ENCODE measurements at regions not wholly inside any gene's neighbourhood (a gene's known extent, or its start where the extent isn't known, plus 50 kb on each side); places are given as distances from the start of the nearest gene placed in this dataset.

DNA sequence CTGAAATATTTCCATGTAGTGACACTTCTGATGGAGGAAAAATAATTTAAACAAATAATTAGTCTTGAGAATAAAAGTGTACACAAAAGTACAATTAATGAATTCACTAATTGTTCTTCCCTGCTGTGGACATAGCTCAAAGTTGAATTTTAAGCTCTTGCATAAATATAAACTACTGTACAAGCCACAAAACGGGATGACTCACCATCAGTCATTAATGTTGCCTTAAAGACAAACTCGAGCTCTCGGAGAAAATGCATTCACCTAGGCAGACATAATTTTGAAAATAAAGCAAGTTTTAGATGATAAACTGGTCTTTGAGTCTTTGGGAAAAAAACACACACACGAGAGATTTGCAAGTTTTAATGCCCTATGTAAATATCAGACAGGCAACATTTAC lies 436.4 kb downstream of the ZNF521 start:
- peaks cover 12% of the 10 kb centered on the region for H3K27me3 Mint-ChIP-seq
- H3K27ac ChIP-seq (ENCODE audit: low read length in 2 of 2), result no peak overlapping the region
- H3K4me2 ChIP-seq (replicated peaks; ENCODE audit: low read depth, low read length, poor library complexity, severe bottlenecking), result no peak overlapping the region
- H3K4me1 Mint-ChIP-seq, result peaks cover 4% of the 10 kb centered on the region
- no peak overlapping the region for H2AFZ ChIP-seq (ENCODE audit: insufficient read depth, low read depth, low read length, poor library complexity, severe bottlenecking)
- ChIA-PET CTCF (no interaction called here), POLR2A (no interaction called here)
- no peak overlapping the region for H3K4me3 Mint-ChIP-seq
- no peaks in the 10 kb centered on the region for H3K79me2 ChIP-seq (ENCODE audit: control insufficient read depth, insufficient read depth, low read length)
- intact Hi-C loops (cut with micrococcal nuclease), result no loop called here
- peaks cover 0 to 2% (median 0%) of the 10 kb centered on the region in 4 experiments for H3K27me3 ChIP-seq (replicated peaks in 1 of 4; ENCODE audit: control extremely low read depth in 1 of 4, control insufficient read depth in 3 of 4, insufficient read depth in 4 of 4, low read length in 3 of 4)
- DNase-seq (no peak), ATAC-seq (ENCODE audit: low read depth) (no peak)
- no peaks in the 10 kb centered on the region for H3K4me1 ChIP-seq (ENCODE audit: control insufficient read depth in 2 of 2, insufficient read depth in 2 of 2, low read length in 2 of 2)
- H3K36me3 ChIP-seq (replicated peaks in 1 of 2; ENCODE audit: control extremely low read depth in 1 of 2, control insufficient read depth in 1 of 2, extremely low read depth in 1 of 2, insufficient read depth in 2 of 2, low read length in 1 of 2), result no peaks in the 10 kb centered on the region
- TF ChIP-seq CTCF (IDR thresholded peaks at IDR 0.05) (no peak), EZH2 (IDR thresholded peaks at IDR 0.05; ENCODE audit: borderline replicate concordance, insufficient read depth, low read depth, low read length, poor library complexity, severe bottlenecking) (no peak)
- H3K9me3 Mint-ChIP-seq (ENCODE audit: insufficient read depth), result no peaks in the 10 kb centered on the region
- no peaks in the 10 kb centered on the region for H4K20me1 ChIP-seq (ENCODE audit: control insufficient read depth, insufficient read depth, low read length, poor library complexity, severe bottlenecking)
- no peak overlapping the region for H3K9ac ChIP-seq (ENCODE audit: low read length)
- WGBS (ENCODE audit: insufficient coverage), result no CpG with 5 or more reads among the region's 4 CpGs
- peaks cover 0 to 3% (median 0%) of the 10 kb centered on the region in 3 donors for H3K9me3 ChIP-seq (ENCODE audit: control extremely low read depth in 1 of 3, control insufficient read depth in 2 of 3, insufficient read depth in 1 of 3, low read length in 2 of 3)
- no peak overlapping the region for H3K4me3 ChIP-seq (ENCODE audit: control extremely low read depth in 1 of 5, extremely low read depth in 1 of 5, insufficient read depth in 1 of 5, low read depth in 2 of 5, low read length in 4 of 5)
- no peak overlapping the region for H3K27ac Mint-ChIP-seq

GRCh38 chr18:24917767-24918166 lies 434.2 kb downstream of the ZNF521 start:
- H4K20me1 ChIP-seq (ENCODE audit: control insufficient read depth, insufficient read depth, low read length, poor library complexity, severe bottlenecking), result no peaks in the 10 kb centered on the region
- DNase-seq (no peak), ATAC-seq (ENCODE audit: low read depth) (no peak)
- Mint-ChIP-seq H3K27ac (no peak overlapping the region), H3K4me3 (no peak overlapping the region), H3K27me3 (peaks cover 5% of the 10 kb centered on the region), H3K4me1 (peaks cover 21% of the 10 kb centered on the region), H3K9me3 (ENCODE audit: insufficient read depth) (no peaks in the 10 kb centered on the region)
- H3K4me3 ChIP-seq (ENCODE audit: control extremely low read depth in 1 of 5, extremely low read depth in 1 of 5, insufficient read depth in 1 of 5, low read depth in 2 of 5, low read length in 4 of 5), result no peak overlapping the region
- TF ChIP-seq EZH2 (IDR thresholded peaks at IDR 0.05; ENCODE audit: borderline replicate concordance, insufficient read depth, low read depth, low read length, poor library complexity, severe bottlenecking) (no peak), CTCF (IDR thresholded peaks at IDR 0.05) (no peak)
- no peaks in the 10 kb centered on the region for H3K27me3 ChIP-seq (replicated peaks in 1 of 4; ENCODE audit: control extremely low read depth in 1 of 4, control insufficient read depth in 3 of 4, insufficient read depth in 4 of 4, low read length in 3 of 4)
- peaks cover 0 to 3% (median 0%) of the 10 kb centered on the region in 3 donors for H3K9me3 ChIP-seq (ENCODE audit: control extremely low read depth in 1 of 3, control insufficient read depth in 2 of 3, insufficient read depth in 1 of 3, low read length in 2 of 3)
- ChIA-PET POLR2A (no interaction called here), CTCF (no interaction called here)
- intact Hi-C loops (cut with micrococcal nuclease), result no loop called here
- H3K36me3 ChIP-seq (replicated peaks in 1 of 2; ENCODE audit: control extremely low read depth in 1 of 2, control insufficient read depth in 1 of 2, extremely low read depth in 1 of 2, insufficient read depth in 2 of 2, low read length in 1 of 2), result no peaks in the 10 kb centered on the region
- WGBS (ENCODE audit: insufficient coverage), result 96% methylated on average over 9 of the region's 9 CpGs
- H3K79me2 ChIP-seq (ENCODE audit: control insufficient read depth, insufficient read depth, low read length), result no peaks in the 10 kb centered on the region
- H3K4me2 ChIP-seq (replicated peaks; ENCODE audit: low read depth, low read length, poor library complexity, severe bottlenecking), result no peak overlapping the region
- H3K9ac ChIP-seq (ENCODE audit: low read length), result no peak overlapping the region
- H3K4me1 ChIP-seq (ENCODE audit: control insufficient read depth in 2 of 2, insufficient read depth in 2 of 2, low read length in 2 of 2), result peaks cover 15 to 16% of the 10 kb centered on the region in 2 donors
- no peak overlapping the region for H2AFZ ChIP-seq (ENCODE audit: insufficient read depth, low read depth, low read length, poor library complexity, severe bottlenecking)
- no peak overlapping the region for H3K27ac ChIP-seq (ENCODE audit: low read length in 2 of 2)

Data from B cell (primary cell).